GM19372 (cell line): ENCODE measurements at regions not wholly inside any gene's neighbourhood (a gene's known extent, or its start where the extent isn't known, plus 50 kb on each side); places are given as distances from the start of the nearest gene placed in this dataset.

Source experiments
- ATAC-seq: cut with Tn5 transposase; IDR thresholded peaks from one replicate; pipeline ENCODE4 v1.9.1; 2021; ENCODE audit warnings: mild to moderate bottlenecking, low read depth, moderate library complexity; ENCODE audit not compliant: unreplicated experiment

- no peak for ATAC-seq
Observed at GRCh38 chr4:166335256-166335938, 462.4 kb downstream of the TLL1 start.

DNA sequence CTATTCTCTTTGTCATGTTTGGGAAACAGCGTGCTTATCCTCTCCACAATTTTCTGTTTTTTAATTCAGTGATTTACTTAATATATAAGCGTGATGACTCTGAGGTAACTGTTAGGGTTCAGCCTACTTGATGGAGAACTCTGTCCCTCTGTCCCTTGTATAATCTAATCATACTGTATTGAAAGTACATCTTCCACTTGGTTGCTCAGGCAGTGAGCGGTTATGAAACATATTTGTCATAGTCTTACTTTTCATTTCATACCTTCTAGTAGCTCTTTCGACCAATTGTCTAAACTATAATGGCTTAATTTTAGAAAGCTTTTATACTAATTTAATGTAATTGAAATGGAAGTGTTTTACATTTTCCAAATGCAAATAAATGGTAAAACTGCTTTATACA, 469.0 kb downstream of the TLL1 start:
- ATAC-seq = no peak

- no peak for ATAC-seq
Observed at GRCh38 chr4:166363198-166363597, 490.2 kb downstream of the TLL1 start.

DNA sequence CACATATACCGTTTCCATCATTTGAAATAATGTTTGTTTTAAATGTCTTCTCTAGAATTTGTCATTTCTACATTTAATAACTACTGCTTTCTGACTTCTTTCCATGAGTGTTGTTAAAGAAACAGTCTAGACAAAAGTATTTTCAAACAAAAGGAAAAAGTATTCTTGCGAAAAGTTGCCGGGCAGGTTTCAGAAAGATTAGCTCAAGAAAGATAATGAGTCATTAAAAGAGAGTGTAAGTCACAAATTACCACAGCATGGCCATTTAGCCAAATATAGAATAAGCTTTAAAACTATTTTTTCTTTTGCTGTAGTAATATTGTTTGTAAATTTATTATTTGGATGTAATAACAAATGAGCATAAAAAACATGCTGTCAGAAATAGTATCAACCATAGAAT, 493.0 kb downstream of the TLL1 start:
- ATAC-seq = no peak

GRCh38 chr4:166377578-166377977, 504.5 kb downstream of the TLL1 start:
- no peak for ATAC-seq

- ATAC-seq = no peak
Observed at GRCh38 chr4:166386491-166387360, 513.7 kb downstream of the TLL1 start.

- ATAC-seq = no peak
Observed at GRCh38 chr4:166391501-166391900, 518.5 kb downstream of the TLL1 start.

DNA sequence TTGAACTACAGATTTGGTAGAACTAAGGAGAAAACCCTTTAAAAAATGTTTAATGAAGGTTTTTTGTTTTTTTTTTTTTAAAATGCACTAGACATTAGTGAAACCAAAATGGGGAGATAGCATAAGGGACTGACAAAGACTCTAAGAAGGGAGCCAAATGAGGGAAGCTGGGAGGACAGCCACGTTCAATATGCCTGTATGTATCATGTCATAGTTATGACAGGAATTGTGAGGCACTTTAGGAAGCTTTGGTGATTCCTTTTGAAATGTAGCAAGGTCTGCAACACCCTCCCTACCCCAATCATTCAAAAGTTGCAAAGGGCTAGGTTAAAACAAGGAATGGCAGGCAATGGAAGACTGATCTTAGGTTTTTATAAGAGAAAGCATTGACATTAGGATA, 526.0 kb downstream of the TLL1 start:
- ATAC-seq = no peak

- ATAC-seq = no peak
Observed at GRCh38 chr4:166400270-166400894, 527.3 kb downstream of the TLL1 start.

DNA sequence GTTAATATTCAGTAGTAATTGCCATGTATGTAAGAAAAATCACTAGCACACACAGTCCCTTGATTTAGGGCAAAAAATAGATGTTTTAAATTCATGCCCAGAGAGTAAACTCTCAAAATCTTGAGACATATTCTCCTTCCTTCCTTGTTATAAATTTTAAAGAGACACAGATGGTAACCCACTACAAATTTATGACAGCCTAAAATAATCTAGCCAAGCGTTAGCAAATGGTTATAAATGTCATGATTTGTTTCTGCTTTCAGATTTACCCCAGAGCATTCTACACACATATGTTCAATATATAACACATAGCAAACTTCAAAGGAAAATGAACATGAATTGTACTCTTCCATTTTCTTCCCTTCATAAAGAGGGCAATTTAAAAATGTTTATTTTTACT, 540.3 kb downstream of the TLL1 start:
- ATAC-seq = no peak

GRCh38 chr4:166414431-166414830, 541.4 kb downstream of the TLL1 start:
- no peak for ATAC-seq

- no peak for ATAC-seq
Observed at GRCh38 chr4:166415749-166416148, 542.7 kb downstream of the TLL1 start.

- no peak for ATAC-seq
Observed at GRCh38 chr4:166421556-166422156, 548.6 kb downstream of the TLL1 start.

DNA sequence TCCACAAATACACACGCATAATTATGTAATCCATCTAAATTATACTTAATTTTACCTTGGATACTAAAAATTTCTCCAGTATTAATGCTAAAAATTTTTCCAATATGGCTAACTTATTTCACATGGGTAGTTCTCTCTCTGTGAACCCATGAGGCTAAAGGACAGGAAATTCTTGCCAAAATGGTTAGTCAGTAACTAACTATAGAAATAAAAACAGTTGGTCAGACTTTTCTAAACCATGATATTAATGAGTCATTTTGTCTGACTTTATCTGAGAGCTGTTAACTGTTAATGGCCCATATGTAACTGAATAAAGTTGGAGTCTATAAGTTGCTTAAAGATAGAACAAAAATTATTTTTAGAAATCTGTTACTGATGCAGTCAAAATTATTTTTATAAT, 549.4 kb downstream of the TLL1 start:
- ATAC-seq = no peak

DNA sequence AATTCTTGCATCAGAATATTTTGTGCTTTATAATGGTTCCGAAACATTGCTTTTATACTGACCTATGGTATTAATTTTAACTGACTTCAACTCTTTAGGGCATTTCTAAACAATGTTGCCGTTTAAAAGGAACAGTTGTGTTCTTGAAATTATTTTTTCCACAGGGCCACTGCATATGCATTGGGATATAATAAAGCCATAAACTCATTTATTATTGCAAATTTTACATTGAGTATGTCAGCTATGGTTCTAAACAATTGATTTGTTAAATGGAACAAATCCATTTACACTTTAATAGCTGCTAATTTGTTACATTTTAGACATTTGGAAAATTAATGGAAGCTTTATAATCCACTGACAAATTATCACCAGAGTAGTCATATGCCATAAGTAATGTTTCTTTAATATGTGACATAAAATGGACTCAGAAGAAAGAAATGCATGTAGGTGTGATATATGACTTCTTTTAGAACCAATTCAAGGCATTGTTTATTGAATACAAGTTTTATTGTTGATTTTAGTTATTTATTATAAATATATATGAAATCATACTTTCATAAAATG, 553.3 kb downstream of the TLL1 start:
- ATAC-seq = no peak

GRCh38 chr4:166432125-166432524, 559.1 kb downstream of the TLL1 start:
- no peak for ATAC-seq

GRCh38 chr4:166432842-166433241, 559.8 kb downstream of the TLL1 start:
- ATAC-seq = no peak

DNA sequence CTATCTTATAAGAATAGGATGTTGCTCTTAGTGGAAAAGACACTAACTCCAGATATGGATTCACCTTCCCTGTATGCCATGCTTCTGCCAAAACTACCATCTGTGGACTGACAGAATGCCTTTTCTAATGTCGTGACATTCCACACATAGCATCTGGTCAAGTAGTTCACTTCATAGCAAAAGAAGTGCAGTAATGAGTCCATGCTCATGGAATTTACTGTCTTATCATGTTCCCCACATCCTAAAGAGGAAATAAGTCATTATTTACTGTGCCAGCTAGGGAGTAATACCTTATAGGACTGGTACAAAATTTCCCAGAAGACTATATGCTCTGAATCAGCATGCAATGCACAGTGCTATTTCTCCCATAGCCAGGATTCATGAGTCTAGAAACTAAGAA, 562.4 kb downstream of the TLL1 start:
- no peak for ATAC-seq

GRCh38 chr4:166458756-166459155, 585.7 kb downstream of the TLL1 start:
- no peak for ATAC-seq

DNA sequence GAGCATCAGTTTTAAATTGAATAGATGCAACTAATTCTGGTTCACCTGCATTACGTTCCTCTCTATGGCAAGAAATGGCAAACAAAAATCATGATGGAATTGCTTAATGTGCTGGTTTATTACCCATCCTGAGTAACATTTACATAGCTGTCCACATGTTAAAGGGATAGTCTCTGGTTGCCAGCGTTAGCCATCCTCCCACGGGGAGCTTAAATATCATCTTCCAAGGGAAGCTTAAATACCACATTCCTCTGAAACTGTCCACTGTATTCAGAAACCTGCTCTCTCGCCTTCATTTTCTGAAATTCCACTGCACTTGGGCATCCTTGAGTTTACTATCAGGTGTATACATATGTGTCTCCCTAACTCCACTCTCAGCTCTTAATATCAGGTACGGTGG, 586.6 kb downstream of the TLL1 start:
- no peak for ATAC-seq
